RKO (cell line): ENCODE measurements at regions not wholly inside any gene's neighbourhood (a gene's known extent, or its start where the extent isn't known, plus 50 kb on each side); places are given as distances from the start of the nearest gene placed in this dataset.

Experiments
- DNase-seq: peaks from one replicate; pipeline ENCODE4 v3.0.0-alpha.2; 2016; ENCODE audit warnings: low spot score

DNA sequence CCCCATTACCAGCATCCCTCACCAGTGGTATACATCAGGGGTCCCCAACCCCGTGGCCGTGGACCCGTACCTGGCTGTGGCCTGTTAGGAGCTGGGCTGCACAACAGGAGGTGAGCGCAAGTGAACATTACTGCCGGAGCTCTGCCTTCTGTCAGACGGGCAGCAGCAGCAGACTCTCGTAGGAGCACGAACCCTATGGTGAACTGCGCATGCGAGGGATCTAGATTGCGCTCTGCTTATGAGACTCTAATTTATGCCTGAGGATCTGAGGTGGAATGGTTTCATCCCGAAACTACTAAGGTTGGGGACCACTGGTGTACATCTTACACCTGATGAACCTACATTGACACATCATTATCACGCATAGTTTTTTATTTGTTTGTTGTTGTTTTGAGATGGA is 52.8 kb upstream of the DHX15 start:
- no peak for DNase-seq

DNA sequence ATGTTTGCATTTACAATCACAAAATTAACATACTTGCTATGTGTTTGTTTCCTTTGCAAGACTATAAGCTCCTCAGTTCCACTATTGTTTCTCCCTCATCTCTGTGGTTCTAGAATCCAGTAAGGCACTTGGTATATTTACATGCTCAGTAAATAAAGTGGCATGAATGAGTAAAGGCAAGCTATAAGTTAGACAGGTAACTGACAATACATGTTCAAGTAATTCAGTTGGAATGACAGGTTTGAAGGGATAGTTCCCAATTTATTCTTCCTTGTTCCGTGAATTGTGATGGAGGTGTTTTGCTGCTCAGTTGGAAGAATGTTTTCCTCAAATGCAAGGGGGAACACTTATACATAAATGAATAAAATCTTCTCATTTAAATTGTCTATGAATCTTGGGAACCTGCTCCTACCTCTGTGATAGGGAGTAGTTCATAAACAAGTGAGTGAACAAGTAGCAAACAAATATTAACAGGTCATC is 54.1 kb upstream of the DHX15 start:
- DNase-seq: no peak

DNA sequence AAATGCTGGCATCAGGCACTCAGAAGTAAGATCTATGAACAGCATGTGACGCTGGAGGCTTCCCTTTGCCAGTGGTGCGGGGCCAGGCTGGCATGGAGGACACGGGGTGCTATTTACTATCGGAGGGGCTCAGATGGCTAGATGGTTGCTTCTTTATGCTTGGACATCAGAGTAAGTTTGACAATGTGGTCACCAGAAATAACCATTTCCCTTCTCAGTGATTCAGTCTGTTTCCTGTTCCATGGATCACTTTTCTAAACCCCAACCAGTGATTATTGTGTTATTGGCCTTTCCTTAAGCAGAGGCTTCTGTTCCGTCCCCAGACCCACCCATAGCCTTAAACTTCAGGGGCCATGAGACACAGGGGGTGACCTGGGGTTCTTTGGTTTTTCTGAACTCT is 55.4 kb upstream of the DHX15 start:
- DNase-seq: no peak

DNA sequence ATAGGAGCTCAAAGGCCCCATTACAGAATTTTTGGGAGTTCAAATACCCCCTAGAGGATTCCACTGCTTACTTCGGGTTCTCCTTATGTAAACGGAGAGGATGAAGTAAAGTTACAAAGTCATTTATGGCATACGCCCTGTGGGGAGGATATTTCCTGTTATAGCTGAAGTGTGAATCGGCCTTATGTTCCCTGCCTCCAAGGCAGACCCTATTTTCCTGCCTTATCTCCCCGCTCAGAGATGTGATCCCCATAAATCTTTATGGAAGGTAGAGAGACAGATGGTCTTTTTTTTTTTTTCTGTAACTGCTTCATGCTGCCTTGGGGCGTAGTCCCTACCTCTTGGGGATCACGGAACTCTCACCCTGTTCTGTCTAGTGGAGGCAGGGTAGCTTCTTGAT is 56.0 kb upstream of the DHX15 start:
- no peak for DNase-seq

DNA sequence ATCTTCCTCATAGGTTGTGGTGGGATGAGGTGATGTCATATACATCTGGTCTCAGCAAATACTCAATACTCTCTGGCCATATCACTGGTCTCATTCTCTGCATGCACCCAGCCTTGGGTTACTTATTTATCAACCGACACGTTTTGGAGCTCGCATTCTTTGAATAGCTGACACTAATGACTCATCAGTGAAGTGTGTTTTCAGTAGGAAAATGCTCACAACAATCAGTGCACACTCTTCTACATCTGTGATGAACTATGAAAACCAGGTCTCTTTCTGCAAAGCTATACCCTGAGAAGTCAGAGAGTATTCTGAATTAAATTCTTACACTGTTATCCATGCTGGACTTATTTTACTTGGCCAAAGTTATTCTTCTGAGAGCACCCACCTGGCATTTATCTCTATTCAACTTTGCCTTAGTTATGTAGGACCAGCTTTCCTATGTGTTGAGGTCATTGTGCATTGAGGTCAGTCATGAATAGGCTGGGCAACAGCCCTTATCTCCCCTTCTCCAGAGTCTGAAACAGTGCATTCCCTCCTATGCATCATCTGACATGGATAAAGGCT is 58.7 kb upstream of the DHX15 start:
- no peak for DNase-seq

DNA sequence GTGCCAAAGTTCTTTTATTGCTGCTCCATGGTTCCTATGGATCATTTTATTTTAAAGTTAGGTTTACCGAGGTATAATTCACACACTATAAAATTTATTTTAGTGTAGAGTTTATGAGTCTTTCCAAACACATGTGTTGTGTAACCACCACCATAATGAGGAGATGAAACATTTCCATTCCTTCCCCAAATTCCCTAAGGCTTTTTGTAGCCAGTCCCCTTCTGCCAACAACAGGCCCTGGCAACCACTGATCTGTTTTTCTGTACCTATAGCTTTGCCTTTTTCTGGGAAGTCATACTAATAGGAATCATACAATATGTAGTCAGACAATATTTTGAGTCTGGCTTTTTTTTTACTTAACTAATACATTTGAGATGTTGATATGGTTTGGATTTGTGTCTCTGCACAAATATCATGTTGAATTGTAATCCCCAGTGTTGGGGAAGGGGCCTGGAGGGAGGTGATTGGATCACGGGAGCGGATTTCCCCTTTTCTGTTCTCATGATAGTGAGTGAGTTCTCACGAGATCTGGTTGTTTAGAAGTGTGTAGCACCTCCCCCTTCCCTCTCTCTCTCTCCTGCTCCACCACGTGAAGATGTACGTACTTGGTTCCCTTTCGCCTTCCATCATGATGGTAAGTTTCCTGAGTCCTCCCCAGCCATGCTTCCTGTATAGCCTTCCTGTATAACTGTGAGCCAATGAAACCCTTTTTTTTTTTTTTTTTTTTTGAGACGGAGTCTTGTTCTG is 59.6 kb upstream of the DHX15 start:
- DNase-seq: no peak

DNA sequence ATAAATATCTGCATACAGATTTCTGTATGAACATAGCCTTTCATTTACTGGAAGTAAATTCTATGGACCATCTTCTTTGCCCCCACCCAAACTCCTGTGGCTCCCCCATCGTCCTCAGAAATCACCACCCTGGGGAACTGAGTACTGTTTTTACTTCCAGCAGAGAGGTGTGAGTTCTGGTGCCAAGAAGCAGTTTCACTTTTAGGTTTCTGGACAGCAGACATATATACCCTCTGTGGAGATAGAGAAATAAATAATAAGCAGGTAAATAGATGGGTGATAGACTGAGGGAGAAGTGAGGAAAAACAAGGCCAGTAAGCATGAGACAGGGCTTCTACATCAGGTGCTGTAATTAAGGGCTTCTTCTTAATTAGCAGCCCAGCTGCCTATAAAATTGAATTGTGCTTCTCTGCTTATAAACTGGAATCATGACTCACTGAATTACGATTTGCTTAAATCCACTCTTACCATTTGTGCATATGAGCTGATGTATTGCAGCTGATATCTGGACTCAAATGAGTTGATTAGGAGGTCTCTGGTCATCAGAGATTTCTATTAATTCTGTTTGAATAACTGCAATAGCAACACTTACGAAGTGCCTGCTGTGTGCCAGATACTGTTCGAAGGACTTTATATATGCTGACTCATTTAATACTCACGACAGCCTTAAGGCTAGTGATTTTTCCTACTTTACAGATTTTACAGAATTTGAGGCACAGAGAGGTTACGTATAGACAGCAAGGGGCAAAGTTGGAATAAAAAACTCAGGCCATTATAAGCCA is 60.8 kb upstream of the DHX15 start:
- DNase-seq: no peak

DNA sequence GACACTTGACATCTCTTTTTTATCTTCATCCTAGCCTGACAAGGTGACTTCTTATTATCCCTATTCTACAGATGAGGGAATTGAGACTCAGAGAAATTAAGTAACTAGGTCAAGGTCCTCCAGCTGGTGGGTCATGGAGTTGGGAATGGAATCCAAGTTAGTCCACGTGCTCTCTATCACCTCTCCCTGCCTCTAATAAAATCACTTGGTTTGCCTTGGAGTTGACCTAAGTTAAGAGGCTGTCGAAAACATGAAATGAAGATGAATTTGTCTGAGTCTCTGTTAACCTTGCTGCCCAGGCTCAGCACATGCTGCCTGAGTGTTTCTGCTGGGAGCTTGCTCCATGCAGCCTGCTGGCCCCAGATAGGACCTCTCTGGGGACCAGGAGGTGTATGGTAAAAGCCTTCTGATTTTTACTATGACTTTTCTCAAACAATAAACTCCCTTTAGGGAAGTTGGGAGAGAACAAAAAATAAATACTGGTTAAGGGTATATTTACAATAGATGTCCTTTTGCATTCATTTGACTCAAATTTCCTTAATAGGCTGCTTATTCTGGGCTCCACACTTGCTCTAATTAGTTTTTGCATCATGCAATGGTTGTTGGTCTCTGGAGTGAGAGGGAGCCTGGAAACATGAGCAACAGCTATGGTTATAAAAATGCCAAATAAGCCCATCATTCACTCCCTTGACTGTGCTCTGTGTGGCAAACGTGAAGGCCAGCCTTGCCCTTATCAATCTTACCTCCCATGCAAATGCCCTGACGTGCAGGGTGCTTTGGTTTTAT is 61.6 kb upstream of the DHX15 start:
- DNase-seq: no peak

DNA sequence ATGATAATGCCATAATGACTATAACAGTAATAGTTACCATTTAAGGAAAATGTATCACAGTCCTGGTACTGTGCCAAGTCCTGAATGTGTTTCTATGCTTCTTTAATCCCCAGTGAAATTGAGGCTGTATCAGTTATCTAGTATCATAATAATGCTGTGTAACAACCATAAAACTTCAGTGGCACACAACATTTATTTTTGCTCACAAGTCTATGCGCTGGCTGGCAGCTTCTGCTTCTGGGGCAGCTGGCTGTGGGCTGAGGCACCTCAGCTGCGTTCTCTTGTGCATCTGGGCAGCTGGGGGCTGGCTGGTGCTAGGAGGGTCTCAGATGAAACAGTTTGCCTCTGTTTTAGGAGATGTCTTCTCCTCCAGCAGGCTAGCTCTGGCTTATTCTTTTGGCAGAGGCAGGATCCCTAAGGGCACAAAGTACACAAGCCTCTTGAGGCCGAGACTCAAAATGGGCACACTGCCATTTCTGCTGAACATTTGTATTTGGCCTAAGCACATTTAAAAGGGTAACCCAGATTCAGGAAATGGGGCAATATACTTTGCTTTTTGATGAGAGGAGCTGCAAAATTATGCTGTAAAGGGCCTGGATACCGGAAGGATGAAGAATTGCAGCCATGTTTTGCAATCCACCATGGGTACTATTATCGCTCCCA is 62.6 kb upstream of the DHX15 start:
- no peak for DNase-seq

DNA sequence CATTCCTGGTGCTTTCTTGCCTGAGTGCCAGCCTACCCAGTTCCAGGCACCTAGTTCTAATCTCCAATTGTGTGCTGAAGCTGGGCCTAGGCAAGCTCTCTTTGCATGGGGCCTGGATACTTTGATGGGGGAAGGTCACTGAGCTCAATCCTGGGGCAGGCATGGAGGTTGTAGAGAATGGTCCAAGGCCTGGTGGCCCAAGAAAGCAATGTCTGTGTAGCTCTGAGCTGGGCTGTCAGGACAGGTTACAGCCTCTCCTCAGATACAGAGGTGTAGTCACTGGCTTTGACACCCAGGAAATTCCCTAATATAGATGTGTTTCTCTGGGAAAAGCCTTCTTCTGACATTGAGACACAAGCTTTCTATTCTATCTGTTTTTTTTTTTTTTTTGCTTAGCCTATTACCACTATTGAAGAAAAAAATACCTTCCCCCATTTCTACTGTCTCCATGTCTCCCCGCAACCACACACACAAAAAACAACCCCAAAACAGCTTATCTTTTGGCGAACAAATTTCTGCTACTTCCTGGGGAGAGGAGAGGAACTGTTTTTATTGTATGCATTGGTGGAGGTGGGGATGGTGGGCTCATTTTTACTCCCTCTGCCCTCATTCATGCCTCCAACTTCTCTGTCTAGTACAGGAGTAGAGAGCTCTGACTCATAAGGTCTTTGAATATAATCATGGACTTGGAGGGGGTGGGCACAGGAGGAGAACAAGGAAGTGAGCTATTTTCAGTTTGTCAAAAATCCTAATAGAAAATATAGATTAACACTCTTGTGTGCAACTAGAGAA is 66.7 kb upstream of the DHX15 start:
- no peak for DNase-seq

DNA sequence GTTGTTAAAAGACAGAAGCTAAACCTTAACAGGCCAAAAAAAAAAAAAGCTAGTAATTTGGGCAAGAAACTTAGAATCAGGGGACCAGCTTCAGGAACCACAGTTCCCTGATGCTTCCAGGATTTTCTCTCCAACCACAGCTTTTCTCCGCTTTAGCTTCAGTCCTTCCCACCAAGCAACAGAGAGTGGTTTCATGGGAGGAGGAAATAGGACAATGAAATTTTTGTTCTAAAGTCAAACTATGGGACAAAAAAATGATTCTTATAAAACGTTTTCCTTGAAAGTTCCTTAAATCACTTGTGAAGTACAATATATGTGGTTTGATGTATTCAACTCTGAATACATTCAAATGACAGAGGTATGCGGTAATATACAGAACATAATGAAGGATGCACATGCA is 71.0 kb upstream of the DHX15 start:
- DNase-seq: no peak

DNA sequence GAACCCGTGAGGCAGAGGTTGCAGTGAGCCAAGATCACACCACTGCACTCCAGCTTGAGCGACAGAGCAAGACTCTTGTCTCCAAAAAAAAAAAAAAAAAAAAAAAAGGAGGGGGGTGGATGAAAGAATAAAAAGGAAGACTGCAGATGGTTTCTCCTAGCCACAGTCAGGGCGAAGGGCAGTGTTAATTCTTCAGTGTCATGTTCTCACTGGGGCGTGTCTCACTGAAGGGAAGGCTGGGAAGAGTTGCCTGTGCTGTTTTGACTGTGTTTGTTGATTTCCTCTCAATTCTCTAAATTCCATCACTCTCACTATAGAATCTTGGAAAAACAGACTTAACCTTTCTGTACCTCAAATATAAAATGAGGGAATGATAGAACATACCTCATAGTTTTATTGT is 71.6 kb upstream of the DHX15 start:
- no peak for DNase-seq

DNA sequence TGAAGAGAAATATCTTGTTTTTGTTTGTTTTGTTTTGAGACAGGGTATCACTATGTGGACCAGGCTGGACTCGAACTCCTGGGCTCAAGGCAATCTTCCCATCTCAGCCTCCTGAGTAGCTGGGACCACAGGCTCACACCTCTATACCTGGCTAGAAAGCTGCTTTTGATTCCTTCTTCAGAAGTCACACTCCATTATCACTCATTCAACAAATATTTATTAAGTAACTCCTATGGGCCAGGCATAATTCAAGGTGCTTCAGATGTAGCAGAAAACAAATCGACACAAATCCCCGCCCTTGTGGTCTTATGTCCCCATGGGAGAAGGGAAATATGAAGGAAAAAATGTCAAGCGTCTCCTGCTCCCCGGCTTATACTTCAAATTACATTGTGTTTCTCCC is 72.6 kb upstream of the DHX15 start:
- no peak for DNase-seq

DNA sequence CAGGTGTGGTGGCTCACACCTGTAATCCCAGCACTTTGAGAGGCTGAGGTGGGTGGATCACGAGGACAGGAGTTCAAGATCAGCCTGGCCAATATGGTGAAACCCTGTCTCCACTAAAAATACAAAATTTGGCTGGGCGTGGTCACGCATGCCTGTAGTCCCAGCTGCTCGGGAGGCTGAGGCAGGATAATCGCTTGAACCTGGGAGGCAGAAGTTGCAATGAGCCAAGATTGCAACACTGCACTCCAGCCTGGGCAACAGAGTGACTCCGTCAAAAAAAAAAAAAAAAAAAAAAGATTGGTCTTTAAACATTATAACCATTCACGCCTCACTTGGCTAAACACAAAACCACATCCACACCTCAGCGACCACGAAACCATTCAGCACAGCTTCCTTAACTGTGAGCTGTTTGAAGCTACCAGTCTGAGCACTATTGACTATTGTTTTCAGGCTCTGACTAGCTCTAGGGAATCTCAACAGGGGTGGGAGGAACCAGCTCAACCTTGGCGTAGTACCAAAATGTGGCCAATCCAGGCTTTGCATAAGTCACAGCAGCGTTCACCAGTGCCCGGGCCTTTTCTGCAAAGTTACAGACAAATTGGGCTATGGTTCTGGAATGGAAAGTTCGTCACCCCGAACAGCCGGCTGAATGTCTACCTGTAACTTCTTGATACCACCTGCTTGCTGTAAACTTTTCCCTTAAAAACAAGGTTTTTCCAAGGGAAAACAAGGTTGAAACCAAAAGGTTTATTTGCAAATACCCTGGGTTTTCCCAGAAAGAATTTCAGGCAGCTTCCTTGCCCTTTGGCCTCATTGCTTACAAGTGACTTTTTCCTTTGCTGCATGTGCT is 73.6 kb upstream of the DHX15 start:
- peak; percentile 45 for DNase-seq

DNA sequence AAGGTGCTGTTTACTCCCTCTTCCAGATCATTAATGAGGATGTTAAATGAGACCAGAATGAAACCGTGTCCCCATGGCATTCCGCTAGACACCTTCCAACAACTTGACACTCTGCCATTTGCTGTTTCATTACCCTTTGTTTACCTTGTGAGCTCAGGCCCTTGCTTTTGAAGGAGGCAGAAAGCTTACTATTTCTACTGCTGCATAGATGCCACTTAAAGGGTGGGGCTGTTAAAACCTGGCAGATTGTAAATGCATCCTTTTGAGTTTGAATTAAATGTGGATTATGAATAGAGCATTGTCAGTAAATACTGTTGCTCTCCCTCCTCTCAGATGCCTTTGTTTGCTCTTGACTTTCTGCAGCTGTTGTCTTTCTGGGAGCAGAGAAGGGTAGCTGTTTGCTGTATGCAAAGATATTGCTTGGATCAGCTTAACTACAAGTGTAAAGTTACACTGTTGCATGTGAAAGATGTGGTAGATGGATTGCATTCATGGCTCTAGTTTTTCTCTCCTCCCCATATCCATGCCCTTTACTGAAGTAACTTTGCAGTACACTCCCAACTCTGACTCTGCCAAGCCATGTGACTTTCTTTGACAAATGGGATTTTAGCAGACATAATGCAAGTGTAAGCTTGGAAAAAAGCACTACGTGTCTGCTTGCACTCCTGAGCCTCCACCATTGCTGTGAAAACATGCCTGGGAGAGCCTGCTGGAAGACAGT is 75.0 kb upstream of the DHX15 start:
- DNase-seq: no peak

DNA sequence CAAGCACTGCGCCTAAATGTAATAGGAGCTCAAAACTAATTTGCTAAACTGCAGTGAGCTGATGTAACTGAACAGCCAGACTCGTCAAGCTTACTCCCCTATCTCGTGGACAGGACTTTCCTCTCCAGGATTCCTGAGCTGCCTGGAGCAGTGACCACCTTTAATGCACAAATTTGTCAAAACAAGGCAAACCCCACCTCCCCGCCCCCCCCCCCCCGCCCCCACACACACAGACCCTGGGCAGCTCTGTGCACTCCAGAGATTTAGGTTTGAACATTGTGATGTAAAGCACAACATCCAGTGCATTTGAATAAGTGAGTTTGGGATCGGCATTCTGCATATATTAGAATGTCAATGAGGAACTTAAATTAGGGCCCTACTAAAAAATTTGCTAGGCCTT is 77.7 kb upstream of the DHX15 start:
- DNase-seq: no peak

DNA sequence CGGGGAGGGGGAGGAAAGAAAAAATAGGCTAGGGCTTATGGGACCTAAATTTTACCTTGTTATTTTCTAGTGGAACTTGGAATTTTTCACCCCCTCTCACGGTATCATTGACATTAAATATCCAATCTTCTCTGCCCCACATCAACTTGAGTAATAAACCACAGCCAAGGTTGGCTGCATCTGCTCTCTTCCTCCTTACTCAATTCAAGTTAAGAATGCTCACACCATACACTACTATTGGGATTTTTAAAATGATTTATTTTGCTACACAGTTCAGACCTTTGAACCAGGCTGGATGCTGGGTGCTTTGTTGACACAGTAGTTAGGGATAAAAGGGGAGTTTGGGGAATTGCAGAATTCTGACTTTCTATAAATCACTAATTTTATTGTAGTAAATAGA is 78.2 kb upstream of the DHX15 start:
- no peak for DNase-seq

DNA sequence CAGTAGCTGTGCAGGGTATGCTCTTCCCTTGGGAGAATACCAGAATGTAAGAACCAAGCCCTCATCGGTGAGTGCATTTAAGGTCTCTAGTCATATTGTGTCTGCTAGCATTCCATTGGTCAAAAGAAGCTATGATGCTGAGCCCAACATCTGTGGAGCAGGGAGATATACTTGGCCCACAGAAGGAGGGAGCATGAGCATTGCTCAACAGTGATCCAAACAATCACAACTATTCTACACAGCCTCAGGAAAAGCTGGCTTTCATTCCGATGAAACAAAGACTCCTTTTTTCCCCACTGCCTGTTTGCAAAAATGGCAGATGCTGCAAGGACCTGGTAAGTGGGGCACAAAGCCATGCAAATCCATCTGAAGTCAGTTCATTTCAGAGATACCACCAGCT is 80.6 kb upstream of the DHX15 start:
- DNase-seq: no peak

DNA sequence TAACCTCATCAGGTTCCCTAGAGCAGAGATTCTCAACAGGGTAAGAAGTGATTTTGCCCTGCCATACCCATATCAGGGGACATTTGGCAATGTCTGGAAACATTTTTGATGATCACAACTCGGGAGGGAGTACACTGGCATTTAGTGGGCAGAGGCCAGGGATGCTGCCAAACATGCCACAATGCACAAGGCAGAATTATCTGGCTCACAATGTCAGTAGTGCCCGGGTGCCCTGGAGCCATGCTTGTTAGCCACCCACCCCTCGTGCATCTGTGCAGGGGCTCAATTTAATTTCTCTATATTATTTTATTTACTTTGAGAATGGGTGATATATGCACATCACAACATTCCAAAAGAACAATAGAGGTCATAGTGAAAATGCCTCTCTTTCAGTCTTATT is 82.0 kb upstream of the DHX15 start:
- DNase-seq: no peak
